ENCODE measurements at regions not wholly inside any gene's neighbourhood (a gene's known extent, or its start where the extent isn't known, plus 50 kb on each side); places are given as distances from the start of the nearest gene placed in this dataset.
A peak's percentile ranks its signal among the peaks of the same experiment; 100 is the strongest.

GRCh38 chr5:52504584-52505240, 283.0 kb upstream of the ITGA1 start:
- no peak for DNase-seq

GRCh38 chr5:52517667-52518066, 270.0 kb upstream of the ITGA1 start:
- no peak for DNase-seq

- DNase-seq = no peak
Observed at GRCh38 chr5:52520171-52520570, 267.5 kb upstream of the ITGA1 start.

GRCh38 chr5:52521236-52521635, 266.5 kb upstream of the ITGA1 start:
- DNase-seq = no peak

GRCh38 chr5:52523701-52524100, 264.0 kb upstream of the ITGA1 start:
- no peak for DNase-seq

GRCh38 chr5:52531105-52531504, 256.6 kb upstream of the ITGA1 start:
- no peak for DNase-seq

GRCh38 chr5:52543594-52543993, 244.1 kb upstream of the ITGA1 start:
- DNase-seq = no peak

GRCh38 chr5:52544738-52545137, 243.0 kb upstream of the ITGA1 start:
- DNase-seq = no peak

- DNase-seq = no peak
Observed at GRCh38 chr5:52554293-52554692, 233.4 kb upstream of the ITGA1 start.

GRCh38 chr5:52560366-52560765, 227.3 kb upstream of the ITGA1 start:
- peak; percentile 2 for DNase-seq

GRCh38 chr5:52562473-52562872, 225.2 kb upstream of the ITGA1 start:
- DNase-seq = no peak

- no peak for DNase-seq
Observed at GRCh38 chr5:52564587-52564986, 223.1 kb upstream of the ITGA1 start.

GRCh38 chr5:52577546-52577945, 210.2 kb upstream of the ITGA1 start:
- DNase-seq = no peak

GRCh38 chr5:52579391-52579790, 208.3 kb upstream of the ITGA1 start:
- DNase-seq = no peak

GRCh38 chr5:52580921-52581320, 206.8 kb upstream of the ITGA1 start:
- DNase-seq = no peak

- DNase-seq = no peak
Observed at GRCh38 chr5:52582313-52582712, 205.4 kb upstream of the ITGA1 start.

- no peak for DNase-seq
Observed at GRCh38 chr5:52587131-52587530, 200.6 kb upstream of the ITGA1 start.

GRCh38 chr5:52597625-52598024, 190.1 kb upstream of the ITGA1 start:
- no peak for DNase-seq

GRCh38 chr5:52598968-52599367, 188.7 kb upstream of the ITGA1 start:
- DNase-seq = no peak

- DNase-seq = no peak
Observed at GRCh38 chr5:52603778-52604554, 183.8 kb upstream of the ITGA1 start.

GRCh38 chr5:52605317-52606313, 182.1 kb upstream of the ITGA1 start:
- DNase-seq = no peak

- no peak for DNase-seq
Observed at GRCh38 chr5:52607227-52607824, 180.4 kb upstream of the ITGA1 start.

- DNase-seq = no peak
Observed at GRCh38 chr5:52620315-52620714, 167.4 kb upstream of the ITGA1 start.
